ENCODE measurements at regions not wholly inside any gene's neighbourhood (a gene's known extent, or its start where the extent isn't known, plus 50 kb on each side); places are given as distances from the start of the nearest gene placed in this dataset.
"Not testable (repeated sequence)": the region's sequence is repeated elsewhere in the genome, so short reads cannot be mapped to it uniquely, and the experiment has no call there.

DNA sequence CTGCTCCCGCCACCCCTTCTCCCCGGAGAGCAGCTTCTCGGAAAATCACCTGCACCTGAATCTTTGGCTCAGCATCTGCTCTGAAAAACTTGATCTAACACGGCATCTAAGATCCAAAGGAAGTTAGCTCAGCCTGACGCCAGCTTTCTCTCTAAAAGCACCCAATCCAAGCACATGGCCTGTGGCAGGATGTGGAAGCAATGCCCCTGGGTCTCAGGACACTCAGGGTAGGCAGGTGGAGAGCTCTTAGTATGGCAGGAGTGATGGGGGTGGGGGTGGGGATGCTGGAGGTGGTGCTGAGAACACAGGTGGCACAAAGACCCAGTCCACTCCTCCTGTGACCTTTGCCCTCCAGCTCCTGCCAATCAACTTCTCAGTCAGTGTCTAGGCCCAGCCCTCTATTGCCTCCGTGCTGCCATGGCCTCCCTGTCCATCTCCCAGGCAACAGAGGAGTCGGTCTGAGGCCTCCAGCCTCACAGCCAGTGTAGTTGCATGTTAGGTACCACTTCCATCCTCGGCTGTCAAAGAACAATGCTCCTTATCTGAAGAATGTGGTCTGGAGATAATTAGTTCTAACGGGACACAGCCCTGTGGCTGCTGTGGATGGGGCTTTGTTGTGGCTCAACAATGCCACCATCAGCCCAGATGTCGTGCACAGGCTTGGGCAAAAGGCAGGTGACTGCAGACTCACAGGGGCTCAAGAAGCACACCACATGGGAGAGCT, 180.0 kb upstream of the C14orf180 start:
- no peak for DNase-seq

DNA sequence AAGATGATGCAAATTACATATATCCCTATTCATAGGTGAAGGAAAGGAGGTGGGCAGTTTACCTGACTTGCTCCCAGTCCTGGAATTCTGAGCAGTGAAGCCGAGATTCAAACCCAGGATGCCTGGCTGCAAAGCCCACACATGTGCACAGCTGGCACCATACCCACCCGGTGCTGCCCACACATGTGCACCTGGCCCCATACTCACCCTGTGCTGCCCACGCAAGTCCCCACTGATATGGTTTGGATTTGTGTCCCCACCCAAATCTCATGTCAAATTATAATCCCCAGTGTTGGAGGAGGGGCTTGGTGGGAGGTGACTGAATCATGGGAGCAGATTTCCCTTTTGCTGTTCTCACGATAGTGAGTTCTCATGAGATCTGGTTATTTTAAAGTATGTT, 179.2 kb upstream of the C14orf180 start:
- DNase-seq: no peak

DNA sequence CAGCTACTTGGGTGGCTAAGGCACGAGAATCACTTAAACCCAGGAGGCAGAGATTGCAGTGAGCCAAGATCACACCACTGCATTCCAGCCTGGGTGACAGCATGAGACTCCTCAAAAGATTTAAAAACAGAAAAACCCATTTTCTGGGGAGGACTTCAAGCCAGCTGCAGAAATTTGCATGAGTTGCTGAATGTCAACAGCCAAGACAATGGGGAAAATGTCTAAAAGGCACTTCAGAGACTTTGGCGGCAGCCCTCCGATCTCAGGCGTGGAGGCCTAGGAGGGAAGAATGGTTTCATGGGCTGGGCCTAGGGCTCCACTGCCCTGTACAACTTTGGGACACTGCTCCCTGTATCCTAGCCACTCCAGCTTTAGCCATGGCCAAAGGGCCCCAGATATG, 177.8 kb upstream of the C14orf180 start:
- no peak for DNase-seq

GRCh38 chr14:104402303-104402702, 177.3 kb upstream of the C14orf180 start:
- not testable (repeated sequence) for DNase-seq

DNA sequence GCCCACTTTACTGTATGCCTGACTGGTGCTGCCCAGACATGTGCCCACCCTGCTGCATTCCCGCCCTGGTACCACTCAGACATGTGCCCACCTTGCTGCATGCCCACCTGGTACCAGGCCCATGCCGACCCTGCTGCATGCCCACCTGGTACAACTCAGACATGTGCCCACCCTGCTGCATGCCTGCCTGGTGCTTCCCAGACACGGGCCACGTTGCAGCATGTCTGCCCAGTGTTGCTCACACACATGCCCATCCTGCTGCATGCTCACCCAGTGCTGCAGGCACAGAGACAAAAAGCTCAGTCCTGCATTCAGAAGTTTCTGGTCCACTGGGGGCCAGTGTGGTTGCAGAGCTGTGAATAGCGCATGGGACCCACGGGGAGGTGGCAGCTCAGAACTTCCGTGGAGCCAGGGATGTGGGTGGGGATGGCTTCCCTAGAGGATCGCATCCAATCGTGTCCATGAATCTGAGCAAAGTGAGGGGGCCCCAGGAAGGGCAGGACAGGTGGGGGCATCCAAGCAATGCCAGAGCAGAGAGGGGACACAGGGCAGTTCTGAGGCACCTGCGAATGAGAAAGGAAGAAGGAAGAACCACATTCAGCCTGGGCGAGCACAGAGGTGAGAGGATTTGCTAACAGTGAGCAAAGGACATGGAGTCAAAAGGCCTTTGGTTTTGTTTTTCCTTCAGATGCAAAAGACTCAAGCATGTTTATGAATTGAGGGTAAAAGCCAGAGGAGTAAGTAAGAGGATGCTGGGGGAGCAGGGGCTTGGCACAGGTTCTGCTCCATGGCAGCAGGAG, 175.9 kb upstream of the C14orf180 start:
- no peak for DNase-seq

DNA sequence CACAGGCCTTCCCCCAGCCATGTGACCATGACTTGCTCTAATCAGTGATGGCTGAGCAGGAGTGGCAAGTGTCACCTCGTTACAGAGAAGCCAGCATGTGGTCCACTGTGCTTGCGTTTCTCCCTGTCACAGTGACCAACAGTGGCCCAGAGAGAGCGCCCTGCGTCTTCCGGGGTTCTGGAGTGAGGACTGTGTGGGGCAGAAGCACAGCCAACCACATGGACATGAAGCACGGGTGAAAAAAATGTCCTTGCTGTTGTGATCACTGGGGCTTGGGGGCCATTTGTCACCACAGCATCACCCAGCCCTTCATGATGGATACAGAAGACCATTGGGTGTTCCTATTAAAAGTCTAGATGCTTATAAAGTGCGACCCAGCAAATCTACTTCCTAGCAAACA, 174.6 kb upstream of the C14orf180 start:
- DNase-seq: no peak

DNA sequence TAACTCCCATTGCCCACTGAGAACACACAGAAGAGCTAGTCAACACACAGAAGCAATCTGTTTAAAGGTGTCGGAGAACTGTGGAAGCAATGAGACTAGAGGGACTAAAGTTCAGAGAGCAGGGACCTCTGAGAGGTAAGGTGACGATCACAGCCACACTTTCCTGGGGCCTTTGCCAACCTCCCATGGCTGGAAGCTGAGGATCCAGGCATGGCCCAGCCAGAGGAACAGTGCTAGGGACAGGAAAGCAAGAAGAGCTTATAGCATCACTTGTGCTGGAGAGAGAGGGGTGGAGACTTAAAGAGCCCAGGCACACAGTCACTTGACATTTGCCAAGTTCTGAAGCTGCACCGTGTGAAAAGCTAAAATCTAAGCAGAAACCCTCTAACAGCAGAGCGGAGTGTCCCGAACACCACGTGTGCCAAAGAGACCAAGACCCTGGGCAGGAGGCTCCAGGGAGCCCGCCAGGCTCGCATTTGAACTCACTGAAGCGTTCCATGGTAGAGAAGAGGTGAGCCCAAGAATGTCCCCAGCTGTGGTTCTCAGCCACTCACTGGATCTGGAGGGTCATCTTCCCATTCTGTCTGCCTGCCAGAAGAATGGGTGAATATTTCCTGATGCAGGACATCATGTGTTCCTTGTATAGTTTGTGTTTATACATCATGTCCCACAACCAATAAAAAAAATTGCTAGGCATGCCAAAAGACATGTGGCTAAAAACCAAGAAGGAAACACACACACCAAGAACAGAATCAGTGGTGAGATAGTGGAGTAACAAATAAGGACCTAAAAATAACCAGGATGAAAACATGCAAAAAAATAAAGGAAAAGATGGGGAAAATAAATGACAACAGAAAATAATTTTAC, 174.0 kb upstream of the C14orf180 start:
- no peak for DNase-seq

DNA sequence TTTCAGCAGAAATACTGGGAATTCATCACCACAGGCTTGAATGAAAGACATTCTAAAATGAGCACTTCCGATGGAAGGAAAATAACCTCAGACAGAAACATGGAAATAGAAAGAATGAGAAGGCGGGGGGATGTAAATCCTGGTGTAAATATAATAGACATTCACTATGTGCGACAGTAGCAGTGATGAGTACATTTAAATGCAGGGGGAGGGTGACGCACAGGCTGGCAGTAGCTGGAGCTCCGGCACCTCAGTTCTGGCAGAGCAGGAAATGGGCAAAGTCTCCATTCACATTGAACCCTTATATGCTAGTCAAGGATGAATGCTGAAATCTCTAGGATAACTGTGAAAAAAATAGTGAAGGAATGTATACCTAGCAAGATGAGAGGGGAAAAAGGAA, 172.7 kb upstream of the C14orf180 start:
- DNase-seq: no peak

- DNase-seq: no peak
Measured at GRCh38 chr14:104416383-104416782, 163.2 kb upstream of the C14orf180 start.

- no peak for DNase-seq
Measured at GRCh38 chr14:104419865-104420505, 159.6 kb upstream of the C14orf180 start.

DNA sequence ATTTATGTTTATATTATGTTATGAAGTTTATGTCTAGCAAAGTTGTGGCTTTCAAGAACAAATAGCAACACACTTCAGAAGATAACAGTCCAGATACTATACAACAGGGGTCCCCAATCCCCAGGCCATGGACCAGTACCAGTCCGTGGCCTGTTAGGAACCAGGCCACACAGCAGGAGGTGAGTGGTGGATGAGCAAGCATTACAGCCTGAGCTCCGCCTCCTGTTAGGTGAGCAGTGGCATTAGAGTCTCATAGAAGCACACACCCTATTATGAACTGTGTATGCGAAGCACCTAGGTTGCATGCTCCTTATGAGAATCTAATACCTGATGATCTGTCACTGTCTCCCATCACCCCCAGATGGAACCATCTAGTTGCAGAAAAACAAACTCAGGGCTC, 159.0 kb upstream of the C14orf180 start:
- DNase-seq: not testable (repeated sequence)

GRCh38 chr14:104420990-104421389, 158.6 kb upstream of the C14orf180 start:
- no peak for DNase-seq

GRCh38 chr14:104421401-104421821, 158.2 kb upstream of the C14orf180 start:
- DNase-seq: no peak

GRCh38 chr14:104421892-104422828, 157.4 kb upstream of the C14orf180 start:
- DNase-seq: no peak

DNA sequence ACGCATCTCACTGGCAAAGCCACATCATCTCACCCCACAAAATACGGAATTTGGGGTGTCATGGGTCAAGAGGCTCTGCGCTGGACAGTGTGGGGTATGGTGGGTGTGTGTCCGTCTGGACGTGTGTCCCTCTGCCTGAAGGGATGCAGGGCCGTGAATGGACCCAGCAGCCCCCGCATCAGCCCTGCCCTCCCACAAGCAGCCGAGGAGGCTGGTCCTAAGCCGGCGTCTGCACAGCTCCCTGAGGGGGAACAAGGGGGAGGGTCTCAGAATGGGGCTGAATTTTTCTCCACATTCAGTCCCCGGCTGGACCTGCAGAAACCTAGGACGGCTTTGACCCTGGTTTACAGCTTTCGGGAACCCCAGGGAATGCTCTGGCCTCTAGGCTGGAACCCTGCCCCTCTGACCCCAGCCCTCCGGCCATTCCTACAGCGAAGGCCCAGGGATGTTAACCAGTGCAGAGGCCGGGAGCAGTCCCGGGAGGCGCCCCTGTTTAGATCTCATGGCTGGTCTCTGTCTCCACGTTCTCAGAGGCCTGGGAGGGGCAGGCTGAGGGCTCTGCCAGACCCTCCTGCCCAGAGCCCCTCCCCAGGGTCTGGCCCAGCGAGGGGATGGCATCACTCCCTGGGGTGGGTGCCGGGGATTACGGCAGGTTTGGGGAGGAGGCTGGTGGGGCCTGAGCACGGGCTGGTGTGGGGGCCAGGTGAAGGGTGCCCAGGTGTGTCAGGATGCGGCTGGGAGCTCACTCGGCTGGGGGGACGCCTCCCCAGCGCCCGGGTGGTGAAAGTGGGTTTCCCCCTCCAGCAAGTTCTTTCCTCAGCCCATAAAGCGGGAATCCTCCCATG, 156.5 kb upstream of the C14orf180 start:
- no peak for DNase-seq

DNA sequence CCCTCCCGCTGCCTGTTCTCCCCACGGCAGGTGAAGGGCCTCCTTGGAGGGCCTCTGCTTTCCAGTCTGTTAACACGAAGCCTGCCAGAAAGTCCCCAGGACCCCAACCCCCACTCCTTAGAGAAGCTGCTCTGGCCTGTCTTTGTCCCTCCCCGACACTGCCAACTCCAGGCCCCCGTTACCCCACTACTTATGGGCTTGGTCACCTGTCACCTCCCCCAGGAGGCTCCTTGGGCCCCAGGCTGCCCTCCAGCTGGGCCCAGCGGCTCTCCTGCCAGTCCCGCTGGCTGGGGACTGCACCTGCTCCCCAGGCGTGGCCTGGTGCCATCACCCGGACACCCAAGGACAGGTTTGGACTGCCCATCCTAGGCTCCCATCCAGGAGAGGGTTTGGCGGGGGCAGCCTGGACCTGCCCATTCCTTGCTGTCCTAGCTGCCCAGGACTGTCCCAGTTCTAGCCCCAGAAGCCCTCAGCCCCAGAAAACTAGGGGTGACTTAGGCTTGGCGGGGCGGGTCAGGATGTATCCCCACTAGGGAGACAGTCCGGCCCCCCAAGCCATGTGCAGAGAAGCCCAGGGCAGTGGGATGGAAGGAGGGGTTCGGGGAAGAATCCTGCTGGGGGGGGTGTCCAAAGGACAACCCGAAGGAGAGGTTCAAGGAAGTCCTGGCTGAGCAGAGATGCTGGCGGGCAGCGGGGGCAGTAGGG, 155.7 kb upstream of the C14orf180 start:
- no peak for DNase-seq

DNA sequence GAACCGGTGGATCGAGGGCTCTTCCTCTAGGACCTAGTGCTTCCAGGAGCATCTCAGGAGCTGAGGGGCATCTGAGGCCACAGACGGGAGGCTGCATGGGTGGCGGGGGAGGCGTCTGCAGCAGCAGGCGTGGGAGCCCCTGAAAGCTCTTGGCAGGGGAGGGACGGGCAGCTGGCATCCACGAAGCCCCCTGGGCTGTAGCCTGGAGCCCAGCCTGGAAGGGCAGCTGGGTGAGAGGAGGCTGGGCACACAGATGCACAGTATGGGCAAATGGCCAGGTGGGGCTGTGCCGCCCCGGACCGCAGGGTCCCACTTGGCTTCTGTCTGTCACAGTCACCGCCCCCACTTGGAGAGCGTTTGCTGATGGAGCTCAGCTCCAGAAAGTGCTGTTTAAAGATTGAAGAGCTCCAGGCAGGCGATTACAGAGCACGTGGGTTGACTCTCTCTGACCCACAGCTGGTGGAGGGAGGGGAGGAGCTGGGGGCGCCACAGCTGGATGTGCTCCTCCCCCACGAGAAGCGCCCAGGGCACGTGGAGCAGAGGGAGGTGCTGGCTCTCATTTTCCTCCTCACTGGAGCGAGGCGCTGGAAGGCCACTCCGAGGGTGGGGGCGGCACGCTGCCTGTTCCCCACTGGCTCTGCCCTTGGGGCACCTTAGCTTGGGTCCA, 155.0 kb upstream of the C14orf180 start:
- DNase-seq: peak; percentile 16

DNA sequence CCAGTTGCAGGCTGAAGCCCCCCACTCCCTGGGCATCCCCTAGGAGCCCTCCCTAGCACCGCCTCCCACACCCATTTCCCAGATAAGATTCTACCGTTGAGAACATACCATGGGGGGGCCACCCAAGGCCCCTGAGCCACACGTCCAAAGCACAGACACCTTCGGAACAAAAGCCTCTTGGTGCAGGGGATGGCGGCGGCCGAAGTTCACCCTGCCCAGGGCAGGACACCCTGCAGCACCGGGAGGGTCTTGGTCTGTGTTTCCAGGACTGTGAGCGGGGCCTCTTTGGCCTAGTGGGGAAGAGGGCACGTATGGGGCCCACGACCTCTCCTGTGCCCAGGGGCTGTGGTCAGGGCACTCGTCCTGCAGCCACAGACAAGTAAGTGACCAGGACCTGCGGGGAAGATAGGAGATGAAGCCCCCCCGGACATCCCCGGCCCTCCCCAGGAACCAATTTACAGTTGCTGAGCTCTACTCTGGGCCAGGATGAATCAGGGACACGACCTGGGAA, 154.3 kb upstream of the C14orf180 start:
- no peak for DNase-seq
